ENCODE measurements at regions not wholly inside any gene's neighbourhood (a gene's known extent, or its start where the extent isn't known, plus 50 kb on each side); places are given as distances from the start of the nearest gene placed in this dataset.

DNA sequence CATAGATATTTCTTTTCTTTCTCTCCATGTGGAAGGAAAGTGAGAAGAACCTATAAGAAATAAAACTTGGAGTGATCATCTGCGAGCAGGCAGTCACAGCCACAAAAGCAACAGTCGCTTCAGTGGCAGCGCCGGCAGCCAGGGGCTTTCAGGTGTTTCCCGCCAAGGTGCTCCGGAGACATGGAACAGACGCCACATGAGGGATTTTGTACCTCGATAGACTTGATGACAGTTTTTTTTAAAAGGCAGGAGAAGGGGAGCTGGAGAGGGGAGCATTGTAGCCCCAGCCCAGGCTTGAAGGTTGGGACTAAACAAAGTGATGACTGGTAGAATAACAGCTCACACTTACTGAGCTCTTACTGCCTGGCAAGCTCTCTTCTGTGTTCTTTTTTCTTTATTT, 471.4 kb upstream of the B3GAT1 start:
- no peaks in the 10 kb centered on the region for H3K36me3 ChIP-seq (ENCODE audit: control insufficient read depth, insufficient read depth, low read length)
- TF ChIP-seq, protein P1, sequence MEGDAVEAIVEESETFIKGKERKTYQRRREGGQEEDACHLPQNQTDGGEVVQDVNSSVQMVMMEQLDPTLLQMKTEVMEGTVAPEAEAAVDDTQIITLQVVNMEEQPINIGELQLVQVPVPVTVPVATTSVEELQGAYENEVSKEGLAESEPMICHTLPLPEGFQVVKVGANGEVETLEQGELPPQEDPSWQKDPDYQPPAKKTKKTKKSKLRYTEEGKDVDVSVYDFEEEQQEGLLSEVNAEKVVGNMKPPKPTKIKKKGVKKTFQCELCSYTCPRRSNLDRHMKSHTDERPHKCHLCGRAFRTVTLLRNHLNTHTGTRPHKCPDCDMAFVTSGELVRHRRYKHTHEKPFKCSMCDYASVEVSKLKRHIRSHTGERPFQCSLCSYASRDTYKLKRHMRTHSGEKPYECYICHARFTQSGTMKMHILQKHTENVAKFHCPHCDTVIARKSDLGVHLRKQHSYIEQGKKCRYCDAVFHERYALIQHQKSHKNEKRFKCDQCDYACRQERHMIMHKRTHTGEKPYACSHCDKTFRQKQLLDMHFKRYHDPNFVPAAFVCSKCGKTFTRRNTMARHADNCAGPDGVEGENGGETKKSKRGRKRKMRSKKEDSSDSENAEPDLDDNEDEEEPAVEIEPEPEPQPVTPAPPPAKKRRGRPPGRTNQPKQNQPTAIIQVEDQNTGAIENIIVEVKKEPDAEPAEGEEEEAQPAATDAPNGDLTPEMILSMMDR (IDR thresholded peaks at IDR 0.05; ENCODE audit: insufficient read depth, low read depth, low read length) = no peak
- no peak overlapping the region for H3K4me3 ChIP-seq (ENCODE audit: low read depth, low read length)
- CTCF ChIA-PET = interaction anchor here (3.0 kb wide), 1 partner anchor 15 kb away, joined by 12 read pairs; no protein-coding TSS in a partner anchor
- no peaks in the 10 kb centered on the region for H3K27me3 ChIP-seq (ENCODE audit: control insufficient read depth, insufficient read depth, low read length)
- POLR2A ChIA-PET = no interaction called here
- no peak for DNase-seq (ENCODE audit: low read depth)

DNA sequence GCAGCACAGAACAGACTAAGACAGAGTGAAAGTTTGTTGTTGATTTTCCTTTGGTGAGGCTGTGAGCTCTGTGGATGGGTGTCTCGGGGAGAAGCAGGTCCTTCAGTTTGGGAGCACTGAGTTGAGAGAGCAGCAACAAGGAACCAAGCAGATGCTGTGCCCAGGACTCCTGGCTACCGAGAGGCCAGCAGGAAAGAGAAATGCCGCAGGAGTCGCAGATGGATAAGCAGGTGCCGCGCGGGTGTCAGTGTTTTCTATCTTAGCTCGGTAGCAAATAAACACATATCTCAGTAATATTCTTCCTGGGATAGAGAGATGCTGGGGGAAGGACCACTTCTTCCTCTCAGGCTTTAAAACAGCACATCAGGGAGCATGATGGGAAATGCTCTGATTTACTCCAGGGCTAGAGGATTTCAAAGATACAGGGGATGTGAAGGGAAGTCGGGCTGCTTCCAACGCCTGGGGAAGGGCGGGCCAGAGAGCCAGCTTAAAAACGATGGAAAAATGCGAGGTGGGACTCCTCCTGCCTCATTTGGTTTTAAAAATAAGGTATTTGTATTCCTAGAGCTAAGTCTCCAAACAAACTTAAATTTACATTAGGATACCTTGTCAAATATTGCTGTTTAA, 470.7 kb upstream of the B3GAT1 start:
- Histone ChIP-seq H3K4me3 (ENCODE audit: low read depth, low read length) (no peak overlapping the region), H3K36me3 (ENCODE audit: control insufficient read depth, insufficient read depth, low read length) (no peaks in the 10 kb centered on the region)
- POLR2A ChIA-PET = no interaction called here

DNA sequence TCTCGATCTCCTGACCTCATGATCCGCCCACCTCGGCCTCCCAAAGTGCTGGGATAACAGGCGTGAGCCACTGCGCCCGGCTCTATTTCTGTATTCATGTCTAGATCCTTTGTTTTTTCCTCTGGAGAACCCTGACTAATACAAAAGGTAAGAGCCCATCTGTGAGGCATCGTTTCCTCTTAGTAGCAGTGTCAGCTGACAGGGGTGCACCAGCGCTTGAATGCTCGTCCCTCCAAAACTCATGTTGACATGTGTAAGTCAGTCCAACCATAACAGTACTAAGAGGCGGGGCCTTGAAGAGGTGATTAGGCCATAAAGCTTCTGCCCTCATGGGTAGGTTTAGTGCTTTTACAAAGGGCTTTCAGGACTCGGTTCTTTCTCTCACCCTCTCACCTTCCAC, 470.1 kb upstream of the B3GAT1 start:
- DNase-seq (ENCODE audit: low read depth) = no peak
- Histone ChIP-seq H3K27me3 (ENCODE audit: control insufficient read depth, insufficient read depth, low read length) (no peaks in the 10 kb centered on the region), H3K36me3 (ENCODE audit: control insufficient read depth, insufficient read depth, low read length) (no peaks in the 10 kb centered on the region), H3K4me3 (ENCODE audit: low read depth, low read length) (no peak overlapping the region)
- TF ChIP-seq, protein P1 (IDR thresholded peaks at IDR 0.05; ENCODE audit: insufficient read depth, low read depth, low read length) = no peak
- CTCF ChIA-PET = interaction anchor here (3.0 kb wide), 1 partner anchor 14 kb away, joined by 12 read pairs; no protein-coding TSS in a partner anchor
- POLR2A ChIA-PET = no interaction called here

More for the DNA sequence above, 470.7 kb upstream of the B3GAT1 start:
- CTCF ChIA-PET = interaction anchor here (3.0 kb wide), 1 partner anchor 14 kb away, joined by 12 read pairs; no protein-coding TSS in a partner anchor
- no peaks in the 10 kb centered on the region for H3K27me3 ChIP-seq (ENCODE audit: control insufficient read depth, insufficient read depth, low read length)
- no peak for DNase-seq (ENCODE audit: low read depth)
- TF ChIP-seq, protein P1 (IDR thresholded peaks at IDR 0.05; ENCODE audit: insufficient read depth, low read depth, low read length) = no peak

DNA sequence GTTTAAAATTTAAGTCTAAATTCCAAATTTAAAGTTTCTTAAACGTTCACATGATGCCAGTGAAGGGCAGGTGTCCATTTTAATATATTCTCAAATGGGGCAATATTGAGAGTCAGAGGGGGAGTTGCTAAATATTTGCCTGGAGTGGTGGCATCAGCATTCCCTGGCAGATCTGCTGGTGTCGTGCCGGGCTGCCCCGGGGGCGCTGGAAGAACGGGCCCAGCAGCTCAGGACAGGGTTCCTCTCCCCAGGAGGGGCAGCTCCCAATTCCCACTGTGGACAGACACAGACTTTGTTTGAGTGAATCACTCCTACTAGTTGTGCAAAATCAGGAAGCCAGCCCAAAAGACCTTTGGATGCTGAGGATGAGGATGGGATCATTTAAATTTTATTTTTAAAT, 468.7 kb upstream of the B3GAT1 start:
- Histone ChIP-seq H3K27me3 (ENCODE audit: control insufficient read depth, insufficient read depth, low read length) (no peaks in the 10 kb centered on the region), H3K4me3 (ENCODE audit: low read depth, low read length) (no peak overlapping the region), H3K36me3 (ENCODE audit: control insufficient read depth, insufficient read depth, low read length) (no peaks in the 10 kb centered on the region)
- TF ChIP-seq, protein P1 (IDR thresholded peaks at IDR 0.05; ENCODE audit: insufficient read depth, low read depth, low read length) = no peak
- DNase-seq (ENCODE audit: low read depth) = no peak
- CTCF ChIA-PET = no interaction called here
- POLR2A ChIA-PET = no interaction called here

DNA sequence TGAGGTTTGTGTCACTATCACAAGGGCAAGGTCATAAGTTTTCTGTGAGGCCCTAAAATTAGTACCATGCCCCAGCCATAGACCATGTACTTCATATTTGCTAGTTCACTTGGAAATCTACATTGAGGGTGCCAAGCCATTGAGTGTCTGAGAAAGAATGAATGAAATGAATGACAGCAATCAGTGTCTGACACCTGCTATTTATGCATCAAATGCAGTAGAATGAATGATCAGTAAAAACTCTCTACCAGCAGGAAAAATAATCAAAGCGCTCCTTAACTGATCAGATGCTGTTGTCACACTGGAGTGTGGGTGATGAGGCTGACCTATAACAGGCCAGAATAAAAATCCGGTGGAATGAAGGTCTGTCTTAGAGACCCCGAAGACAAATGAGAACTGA, 467.9 kb upstream of the B3GAT1 start:
- POLR2A ChIA-PET = no interaction called here

More for the DNA sequence above, 467.9 kb upstream of the B3GAT1 start:
- no peak overlapping the region for H3K4me3 ChIP-seq (ENCODE audit: low read depth, low read length)
- no peaks in the 10 kb centered on the region for H3K36me3 ChIP-seq (ENCODE audit: control insufficient read depth, insufficient read depth, low read length)
- TF ChIP-seq, protein P1 (IDR thresholded peaks at IDR 0.05; ENCODE audit: insufficient read depth, low read depth, low read length) = no peak
- no peak for DNase-seq (ENCODE audit: low read depth)
- no peaks in the 10 kb centered on the region for H3K27me3 ChIP-seq (ENCODE audit: control insufficient read depth, insufficient read depth, low read length)
- CTCF ChIA-PET = no interaction called here

Measured in BJ (cell line).